GM12878 (cell line): ENCODE measurements at regions not wholly inside any gene's neighbourhood (a gene's known extent, or its start where the extent isn't known, plus 50 kb on each side); places are given as distances from the start of the nearest gene placed in this dataset.

Source experiments
- ATAC-seq: fragments of 200-7000 bp; cut with Tn5 transposase; 3 replicates; pipeline ENCODE4 v1.9.1; 2020; ENCODE audit warnings: mild to moderate bottlenecking, moderate library complexity
- BruUV-seq: library from RNA; stranded (reverse); fragments of 400-500 nt; replicated peaks from 2 replicates; lab custom pipeline; 2021; lab: Mats Ljungman, UMichigan
- CTCF ChIA-PET: fragments of 300-600 bp; sonication (Branson Sonifier 250); formaldehyde crosslinking; extraction: SDS; loops from one replicate; lab custom pipeline; 2021; ENCODE audit warnings: inconsistent platforms; lab: Yijun Ruan, JAX
- POLR2A ChIA-PET: fragments of 350-600 bp; formaldehyde crosslinking; extraction: SDS; loops from one replicate; lab custom pipeline; 2021; ENCODE audit warnings: inconsistent platforms; lab: Charles Lee
- RAD21 ChIA-PET: fragments of 300-600 bp; sonication (Branson Sonifier 250); formaldehyde crosslinking; loops from one replicate; lab custom pipeline; 2023; ENCODE audit warnings: antibody characterized with exemption; ENCODE audit not compliant: unreplicated experiment; lab: Charles Lee
- SMC1A ChIA-PET: fragments of 300-600 bp; sonication (Branson Sonifier 250); formaldehyde crosslinking; loops from one replicate; lab custom pipeline; 2023; ENCODE audit not compliant: unreplicated experiment, uncharacterized antibody; lab: Charles Lee
- DNase-seq: peaks from one replicate; pipeline ENCODE4 v3.0.0-alpha.2; 2011; ENCODE audit warnings: low read depth, low spot score
- FAIRE-seq: peaks from 3 replicates; lab custom pipeline; 2011; peaks lifted over from hg19 to GRCh38; lab: Jason Lieb, UNC
- H2AFZ ChIP-seq: 2 replicates; pipeline ENCODE4 v1.6.0; 2011; ENCODE audit warnings: low read depth, low read length, control low read depth; ENCODE audit not compliant: control insufficient read depth
- H3K27ac ChIP-seq: 2 replicates; pipeline ENCODE4 v1.5.1; 2011; ENCODE audit warnings: control low read depth; ENCODE audit not compliant: control insufficient read depth, insufficient read depth
- H3K27me3 ChIP-seq, 2 experiments: replicated peaks in 1 of 2; 2 replicates each; pipeline versions ENCODE4 v1.6.0 to v1.6.1; 2011; ENCODE audit warnings: low read length in 1 of 2; ENCODE audit not compliant: control insufficient read depth in 2 of 2, insufficient read depth in 2 of 2
- H3K36me3 ChIP-seq, 2 experiments: 2 replicates each; pipeline ENCODE4 v1.5.1; 2011; ENCODE audit warnings: low read length in 1 of 2; ENCODE audit not compliant: control insufficient read depth in 2 of 2, insufficient read depth in 2 of 2
- H3K4me1 ChIP-seq: 2 replicates; pipeline ENCODE4 v1.6.1; 2011; ENCODE audit warnings: mild to moderate bottlenecking, low read length, moderate library complexity, mixed read lengths; ENCODE audit not compliant: control insufficient read depth, insufficient read depth
- H3K4me2 ChIP-seq: 2 replicates; pipeline ENCODE4 v1.6.0; 2011; ENCODE audit warnings: control low read depth; ENCODE audit not compliant: control insufficient read depth, insufficient read depth
- H3K4me3 ChIP-seq: fragments of 200-600 bp; sonication (generic); 2 replicates; pipeline ENCODE4 v1.5.1; 2016
- H3K79me2 ChIP-seq: 2 replicates; pipeline ENCODE4 v1.6.0; 2011; ENCODE audit warnings: low read length; ENCODE audit not compliant: control insufficient read depth, insufficient read depth
- H3K9ac ChIP-seq: 2 replicates; pipeline ENCODE4 v1.8.0; 2011; ENCODE audit warnings: low read length, control low read depth, mixed read lengths; ENCODE audit not compliant: control insufficient read depth, insufficient read depth
- H3K9me3 ChIP-seq: replicated peaks from 3 replicates; pipeline ENCODE4 v1.5.1; 2011; ENCODE audit warnings: mild to moderate bottlenecking, low read length; ENCODE audit not compliant: control insufficient read depth, insufficient read depth
- H4K20me1 ChIP-seq: 2 replicates; pipeline ENCODE4 v1.6.0; 2011; ENCODE audit not compliant: control insufficient read depth, insufficient read depth
- ASH2L ChIP-seq: fragments of 300-600, 200-600 bp; sonication (generic); IDR thresholded peaks from 2 replicates; pipeline ENCODE4 v1.6.1; 2017; ENCODE audit warnings: low read depth, mild to moderate bottlenecking, borderline replicate concordance
- CBX3 ChIP-seq: fragments of 200-600 bp; sonication (generic); IDR thresholded peaks from 2 replicates; pipeline ENCODE4 v1.6.1; 2016; ENCODE audit warnings: low read depth, borderline replicate concordance
- CHD1 ChIP-seq: IDR thresholded peaks from 2 replicates; pipeline ENCODE4 v1.6.1; 2012; ENCODE audit warnings: low read depth, low read length, improper control_type of control experiment
- CHD2 ChIP-seq: IDR thresholded peaks from 2 replicates; pipeline ENCODE4 v1.6.1; 2011; ENCODE audit warnings: low read depth, low read length, improper control_type of control experiment, borderline replicate concordance
- CREB1 ChIP-seq: IDR thresholded peaks from 2 replicates; pipeline ENCODE4 v1.6.1; 2012; ENCODE audit warnings: low read depth, mild to moderate bottlenecking, inconsistent platforms
- CTCF ChIP-seq, 3 experiments: IDR thresholded peaks in 2 of 3; conservative IDR thresholded peaks in 1 of 3; 2 replicates each; pipeline ENCODE4 v1.5.1; 2011; ENCODE audit warnings: low read depth in 3 of 3, low read length in 3 of 3, mild to moderate bottlenecking in 3 of 3, control low read depth in 2 of 3, moderate library complexity in 2 of 3, inconsistent platforms in 1 of 3, mixed read lengths in 1 of 3; ENCODE audit not compliant: control insufficient read depth in 2 of 3, insufficient read depth in 1 of 3; ENCODE audit errors: extremely low read depth in 1 of 3
- E2F4 ChIP-seq: IDR thresholded peaks from 2 replicates; pipeline ENCODE4 v1.6.1; 2012; ENCODE audit warnings: low read depth, low read length, improper control_type of control experiment
- EP300 ChIP-seq, 2 experiments: fragments of 150-350 bp in 1 of 2; IDR thresholded peaks; 2 replicates each; pipeline ENCODE4 v1.6.1; 2011 to 2012; ENCODE audit warnings: low read depth in 2 of 2, low read length in 2 of 2, borderline replicate concordance in 1 of 2, improper control_type of control experiment in 1 of 2, inconsistent platforms in 1 of 2; ENCODE audit not compliant: control insufficient read depth in 1 of 2
- IKZF2 ChIP-seq, 2 experiments: fragments of 450-650 bp; IDR thresholded peaks; 2 replicates each; pipeline ENCODE4 v1.6.1; 2017; ENCODE audit warnings: mild to moderate bottlenecking in 2 of 2, moderate library complexity in 2 of 2
- MEF2B ChIP-seq: fragments of 450-650 bp; IDR thresholded peaks from 2 replicates; pipeline ENCODE4 v1.6.1; 2018; ENCODE audit warnings: mild to moderate bottlenecking, moderate library complexity; ENCODE audit not compliant: partially characterized antibody, poor library complexity, severe bottlenecking
- MYB ChIP-seq: fragments of 150-350 bp; IDR thresholded peaks from 2 replicates; pipeline ENCODE4 v1.6.1; 2014; ENCODE audit warnings: mild to moderate bottlenecking, low read depth, low read length, borderline replicate concordance
- NBN ChIP-seq: fragments of 450-650 bp; IDR thresholded peaks from 2 replicates; pipeline ENCODE4 v1.6.1; 2016
- NFIC ChIP-seq: IDR thresholded peaks from 2 replicates; pipeline ENCODE4 v1.6.1; 2012; ENCODE audit warnings: low read depth, mild to moderate bottlenecking, inconsistent platforms, low read length, moderate library complexity
- NFYB ChIP-seq: IDR thresholded peaks from 2 replicates; pipeline ENCODE4 v1.6.1; 2011; ENCODE audit warnings: low read depth, mild to moderate bottlenecking, low read length, improper control_type of control experiment, moderate library complexity; ENCODE audit not compliant: insufficient read depth
- PAX5 ChIP-seq: IDR thresholded peaks from 2 replicates; pipeline ENCODE4 v1.6.1; 2011; ENCODE audit warnings: low read depth, low read length, borderline replicate concordance
- PAX8 ChIP-seq: fragments of 450-650 bp; IDR thresholded peaks from 2 replicates; pipeline ENCODE4 v1.6.1; 2017; ENCODE audit warnings: mild to moderate bottlenecking, moderate library complexity
- SIN3A ChIP-seq: IDR thresholded peaks from 2 replicates; pipeline ENCODE4 v1.6.1; 2012; ENCODE audit warnings: low read depth, low read length, improper control_type of control experiment
- SUPT20H ChIP-seq: IDR thresholded peaks from 2 replicates; pipeline ENCODE4 v1.6.1; 2011; ENCODE audit warnings: low read depth, mild to moderate bottlenecking, low read length, moderate library complexity, borderline replicate concordance; ENCODE audit not compliant: control insufficient read depth
- TBL1XR1 ChIP-seq: IDR thresholded peaks from 2 replicates; pipeline ENCODE4 v1.6.1; 2012; ENCODE audit warnings: low read depth, low read length, improper control_type of control experiment
- ZNF592 ChIP-seq: fragments of 450-650 bp; IDR thresholded peaks from 2 replicates; pipeline ENCODE4 v1.6.1; 2017; ENCODE audit warnings: mild to moderate bottlenecking, moderate library complexity
- in situ Hi-C: fragments of 300-500 bp; cut with MboI; formaldehyde crosslinking; loops from 9 replicates; pipeline ENCODE4 v1.14.3; 2018; ENCODE audit warnings: mixed read lengths
- intact Hi-C: fragments of 100-400 bp; cut with micrococcal nuclease; formaldehyde crosslinking; loops from one replicate; pipeline ENCODE4 v1.14.2; 2022; ENCODE audit not compliant: unreplicated experiment

GRCh38 chr4:74516303-74516702, 71.4 kb downstream of the AREG start:
- BruUV-seq = no TSS peak
- no peaks in the 10 kb centered on the region for H4K20me1 ChIP-seq
- H3K4me2 ChIP-seq = no peak overlapping the region
- ATAC-seq (no peak), FAIRE-seq (no peak), DNase-seq (no peak)
- intact Hi-C loops = no loop called here
- no peaks in the 10 kb centered on the region for H3K79me2 ChIP-seq
- in situ Hi-C loops = no loop called here
- no peaks in the 10 kb centered on the region for H3K36me3 ChIP-seq
- H3K9me3 ChIP-seq = no peaks in the 10 kb centered on the region
- H3K4me1 ChIP-seq = no peaks in the 10 kb centered on the region
- H3K27me3 ChIP-seq = no peaks in the 10 kb centered on the region
- POLR2A ChIA-PET = no interaction called here
- no peak overlapping the region for H3K9ac ChIP-seq
- SMC1A ChIA-PET = interaction anchor here (1.0 to 1.7 kb wide), 4 partner anchors 10 to 101 kb away, joined by 3 to 5 read pairs (median 4); no protein-coding TSS in a partner anchor
- TF ChIP-seq E2F4 (no peak), MYB (no peak), SUPT20H (no peak), EP300 (IDR thresholded peaks at IDR 0.05; ENCODE audit: borderline replicate concordance in 1 of 2, control insufficient read depth in 1 of 2, low read depth in 2 of 2, low read length in 2 of 2) (no peak), ZNF592 (no peak), ASH2L (no peak), IKZF2 (IDR thresholded peaks at IDR 0.05) (no peak), PAX5 (no peak), CREB1 (no peak), CHD1 (no peak), CBX3 (no peak), NBN (no peak), PAX8 (no peak), NFYB (no peak), CTCF (IDR thresholded peaks at IDR 0.05 in 2 of 3, conservative IDR thresholded peaks at IDR 0.05 in 1 of 3; ENCODE audit: control insufficient read depth in 2 of 3, extremely low read depth in 1 of 3, insufficient read depth in 1 of 3, low read depth in 3 of 3, low read length in 3 of 3) (no peak), MEF2B (no peak), NFIC (no peak), TBL1XR1 (no peak), CHD2 (no peak), SIN3A (no peak)
- H3K27ac ChIP-seq = no peak overlapping the region
- CTCF ChIA-PET = interaction anchor here (0.8 to 1.0 kb wide), 3 partner anchors 9 to 160 kb away, joined by 3 read pairs; no protein-coding TSS in a partner anchor
- no peak overlapping the region for H2AFZ ChIP-seq
- RAD21 ChIA-PET = no interaction called here
- H3K4me3 ChIP-seq = no peak overlapping the region
